ENCODE measurements at regions not wholly inside any gene's neighbourhood (a gene's known extent, or its start where the extent isn't known, plus 50 kb on each side); places are given as distances from the start of the nearest gene placed in this dataset.
"Not testable (repeated sequence)": the region's sequence is repeated elsewhere in the genome, so short reads cannot be mapped to it uniquely, and the experiment has no call there.

DNA sequence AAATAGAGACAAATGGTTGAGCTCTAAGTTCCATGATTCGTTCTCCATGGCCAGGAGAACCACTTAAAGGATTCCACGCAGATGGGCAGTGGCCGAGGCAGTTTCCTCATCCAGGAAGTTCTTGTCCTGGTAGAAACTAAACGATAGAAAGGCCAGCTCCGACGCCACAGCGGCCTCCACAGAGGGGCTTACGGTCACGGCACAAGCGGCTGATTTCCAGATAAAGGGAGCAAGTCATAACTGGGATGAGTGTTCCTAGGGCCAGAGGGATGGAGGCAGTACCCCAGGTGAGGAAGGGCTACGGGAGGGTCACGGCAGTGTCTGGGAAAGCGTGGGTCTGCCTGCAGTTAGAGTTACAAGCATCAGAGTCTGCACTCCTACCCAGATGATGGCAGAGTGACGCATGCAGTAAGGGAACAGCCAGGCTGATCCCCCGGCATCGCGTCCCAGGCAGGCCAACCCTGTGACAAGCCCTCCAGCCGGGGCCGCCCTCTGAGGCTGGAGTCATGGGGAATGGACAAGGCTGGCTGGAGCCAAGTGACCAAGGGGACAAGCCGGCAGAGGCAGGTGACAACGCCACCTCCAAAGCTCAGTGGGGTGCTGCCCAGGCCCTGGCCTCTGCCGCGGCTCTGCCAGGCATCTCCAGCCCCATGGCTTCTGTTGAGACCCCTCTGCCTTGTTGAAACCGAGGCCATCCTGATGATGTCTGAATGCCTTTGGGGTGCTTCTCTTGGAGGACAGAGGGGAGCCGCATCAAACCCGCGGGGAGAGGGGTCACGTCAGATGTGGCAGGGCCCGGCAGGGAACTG lies 475.1 kb downstream of the BRD1 start:
- DNase-seq (ENCODE audit: low read depth, low spot score): no peak

DNA sequence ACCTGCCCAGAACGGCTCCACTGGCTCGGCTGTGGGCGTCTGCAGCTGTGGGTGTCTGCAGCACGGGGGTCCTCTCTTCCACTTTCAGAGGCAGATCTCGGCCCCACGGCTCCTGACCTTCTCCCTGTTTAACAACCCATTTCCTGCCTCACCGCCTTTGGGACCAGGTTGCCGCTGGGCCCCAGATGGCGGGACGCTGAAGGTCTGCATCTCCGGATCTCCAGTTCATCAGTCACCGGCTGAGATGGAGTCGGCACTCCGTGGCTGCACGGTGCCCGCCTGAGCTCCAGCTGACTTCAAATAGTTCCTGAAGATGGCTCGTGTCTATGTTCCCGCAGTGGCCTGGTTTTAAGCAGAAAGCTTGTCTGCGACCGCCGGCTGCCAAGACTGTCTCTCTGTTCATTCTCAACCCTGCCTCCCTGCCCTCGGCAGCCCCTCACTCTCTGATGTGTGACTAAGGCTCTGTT lies 475.9 kb downstream of the BRD1 start:
- DNase-seq (ENCODE audit: low read depth, low spot score): no peak

DNA sequence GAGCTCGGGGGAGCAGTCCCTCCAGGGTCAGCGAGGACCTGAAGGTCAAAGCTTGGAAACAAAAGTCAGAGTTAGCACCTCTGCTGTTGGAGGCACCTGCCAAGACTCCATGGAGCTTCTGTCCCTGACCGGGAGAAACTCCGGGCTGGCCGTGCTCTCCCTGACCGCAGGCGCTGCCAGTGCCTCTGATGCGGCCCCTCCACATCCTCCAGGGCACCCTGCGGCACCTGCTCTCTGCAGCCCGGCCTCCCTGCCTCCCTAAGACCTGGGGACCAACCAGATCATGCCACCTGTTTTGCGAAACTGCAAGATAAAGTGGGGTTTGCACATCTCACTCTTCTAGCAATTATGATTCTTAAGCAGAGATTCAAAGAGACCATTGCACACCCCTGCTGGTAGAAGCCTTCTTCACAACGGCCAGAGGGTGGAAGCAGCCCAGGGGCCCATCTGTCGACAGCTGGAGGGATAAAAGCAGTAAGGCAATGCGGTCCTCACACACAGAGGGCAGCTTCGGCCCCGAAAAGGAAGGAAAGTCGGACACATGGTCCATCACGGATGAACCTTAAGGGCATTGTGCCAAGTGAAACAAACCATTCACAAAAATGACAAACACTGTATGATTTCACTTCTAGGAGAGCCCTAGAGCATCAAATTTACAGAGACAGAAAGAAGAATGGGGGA lies 477.1 kb downstream of the BRD1 start:
- no peak for DNase-seq (ENCODE audit: low read depth, low spot score)

DNA sequence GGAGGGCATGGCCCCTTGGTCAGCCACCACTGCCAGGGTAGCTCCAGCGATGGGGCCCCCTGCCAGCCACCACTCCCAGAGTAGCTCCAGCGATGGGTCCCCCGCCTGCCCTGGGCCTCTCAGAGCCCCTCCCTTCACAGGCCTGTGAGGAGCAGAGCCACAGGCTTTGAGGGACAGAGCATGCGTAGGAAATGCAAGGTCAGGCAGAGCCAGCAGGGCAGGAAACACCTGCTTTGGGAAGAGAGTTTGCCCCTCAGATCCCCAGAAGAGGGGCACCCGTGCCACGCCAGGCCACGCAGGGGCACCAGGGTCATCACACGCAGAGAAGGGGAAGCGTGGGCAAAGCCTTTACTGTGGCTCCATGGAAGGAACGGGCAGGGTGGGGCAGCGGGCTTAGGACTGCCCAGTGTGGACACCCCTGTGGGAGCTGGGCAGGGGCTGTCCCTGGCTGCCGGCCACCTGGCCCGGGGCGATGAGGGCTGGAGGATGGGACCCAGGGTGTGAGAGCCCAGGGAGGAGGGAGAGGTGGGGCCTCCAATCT lies 477.8 kb downstream of the BRD1 start:
- DNase-seq (ENCODE audit: low read depth, low spot score): no peak

DNA sequence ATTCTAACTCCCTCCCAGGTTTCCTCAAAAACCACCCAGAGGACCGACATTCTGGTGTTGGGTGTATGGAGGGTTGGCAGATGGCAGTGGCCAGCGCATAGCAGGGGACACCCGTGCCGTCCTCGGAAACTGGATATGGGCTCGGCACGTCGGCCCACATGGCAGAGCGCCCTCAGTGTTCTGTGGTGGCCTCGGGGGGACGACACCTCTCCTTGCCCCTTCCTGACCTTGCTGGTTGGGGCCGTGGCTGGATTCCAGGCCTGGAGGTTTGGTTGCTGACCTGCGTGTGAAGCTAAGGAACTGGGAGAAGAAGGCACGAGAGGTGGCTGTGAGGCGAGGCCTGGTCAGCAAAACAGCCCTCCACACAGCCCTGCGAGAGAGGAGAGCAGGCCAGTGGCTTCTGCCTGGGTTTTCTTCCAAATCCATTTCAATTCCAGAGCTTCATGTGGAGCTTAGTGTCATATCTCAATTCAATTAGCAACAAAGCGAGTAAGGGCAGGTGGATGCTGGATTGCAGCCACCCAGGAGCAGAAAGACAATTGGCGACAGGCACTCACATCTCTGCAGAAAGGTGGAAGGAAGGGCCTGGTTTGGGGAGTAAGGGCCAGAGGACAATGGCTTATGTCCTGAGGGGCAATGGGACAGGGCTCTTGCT lies 478.4 kb downstream of the BRD1 start:
- DNase-seq (ENCODE audit: low read depth, low spot score): no peak

DNA sequence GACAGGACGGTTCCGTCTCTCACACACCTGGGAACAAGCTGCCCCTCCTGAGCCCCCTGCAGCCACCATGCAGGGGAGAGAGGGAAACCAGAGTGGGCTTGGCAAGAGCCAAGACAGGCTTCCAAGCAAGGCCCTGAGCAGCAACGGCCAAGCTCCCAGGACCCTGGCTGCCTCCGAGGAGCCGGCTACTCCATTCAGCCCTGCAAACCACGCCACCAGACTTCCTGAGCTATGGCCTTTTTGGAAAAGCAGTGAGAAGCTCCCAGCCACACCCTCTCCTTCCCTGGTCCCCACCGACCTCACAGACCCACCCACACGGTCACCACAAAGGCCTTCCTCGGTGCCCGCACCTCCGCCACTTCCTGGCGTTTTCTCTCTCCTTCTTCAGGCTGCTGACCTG lies 479.0 kb downstream of the BRD1 start:
- DNase-seq (ENCODE audit: low read depth, low spot score): no peak

DNA sequence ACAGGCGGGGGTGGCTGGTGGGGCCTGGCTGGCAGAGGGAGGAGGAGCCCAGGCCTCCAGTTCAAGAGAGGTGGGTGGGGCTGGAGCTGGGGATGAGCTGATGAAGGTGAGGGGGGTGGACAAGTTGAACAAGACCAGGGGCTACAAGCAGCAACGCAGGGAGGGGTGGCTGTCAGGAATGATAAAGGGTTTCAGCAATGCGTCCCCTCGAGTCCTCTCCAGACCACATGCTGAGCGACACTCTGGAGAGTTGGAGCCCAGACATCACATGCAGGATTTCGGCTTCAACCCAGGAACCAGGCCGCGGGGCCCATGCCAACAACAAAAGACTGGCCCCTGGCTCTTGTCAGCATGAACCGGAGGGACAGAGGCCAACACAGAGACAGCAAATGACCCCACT lies 480.3 kb downstream of the BRD1 start:
- DNase-seq (ENCODE audit: low read depth, low spot score): no peak

DNA sequence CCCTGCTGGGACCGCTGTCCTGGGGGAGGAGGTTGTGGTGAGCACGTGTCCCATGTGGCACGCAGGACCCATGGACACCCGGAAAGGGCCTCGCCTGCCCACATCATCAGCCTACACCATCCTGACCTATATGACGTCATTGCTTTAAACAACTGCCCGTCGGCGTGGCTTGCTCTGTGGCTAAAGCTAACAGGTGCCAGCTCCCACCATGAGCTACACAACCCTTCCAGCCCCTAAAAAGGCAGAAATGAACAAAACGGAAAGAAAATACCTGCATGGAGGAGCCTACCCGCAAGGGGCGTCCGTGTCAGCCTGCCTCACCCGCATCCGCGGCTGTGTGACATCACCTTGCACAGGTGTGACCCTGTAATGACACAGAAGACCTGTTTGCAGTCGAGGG lies 481.8 kb downstream of the BRD1 start:
- no peak for DNase-seq (ENCODE audit: low read depth, low spot score)

DNA sequence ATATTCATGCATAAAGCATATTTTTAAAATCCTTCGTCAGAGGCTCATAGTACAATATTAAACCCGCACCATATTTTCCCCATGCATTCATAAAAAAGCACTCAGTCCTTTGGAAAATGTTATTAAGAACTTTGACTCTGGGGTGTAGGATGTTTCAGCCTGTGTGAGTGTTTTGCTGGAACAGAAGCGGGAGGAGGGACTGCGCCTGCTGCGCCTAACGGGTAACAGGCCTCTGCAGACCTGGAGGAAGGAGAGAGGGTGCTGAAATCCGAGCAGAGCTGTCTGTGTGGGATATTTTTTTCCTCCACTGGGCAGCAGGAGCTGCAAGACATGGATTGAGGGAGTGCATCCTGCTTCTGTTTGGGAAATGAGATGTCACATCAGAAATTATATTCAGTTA lies 483.0 kb downstream of the BRD1 start:
- DNase-seq (ENCODE audit: low read depth, low spot score): no peak

DNA sequence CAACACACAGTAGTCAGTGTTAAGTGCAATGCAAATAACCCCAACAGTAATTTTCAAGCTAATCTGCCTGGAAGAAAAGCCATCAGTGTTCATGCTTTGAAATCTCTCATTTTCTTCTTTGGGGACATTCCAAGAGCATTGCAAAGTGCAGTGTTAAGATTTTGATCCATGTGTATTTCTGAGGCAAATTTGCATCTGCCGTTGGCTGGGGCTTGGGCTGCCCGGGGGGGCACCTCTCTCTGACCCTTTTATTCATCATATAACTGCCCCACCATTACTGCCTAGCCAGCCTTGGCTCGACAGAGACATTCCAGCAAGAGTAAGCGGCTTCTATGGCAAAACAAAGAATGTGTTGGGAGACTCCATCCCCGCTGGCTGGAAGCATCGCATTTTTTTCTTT lies 483.5 kb downstream of the BRD1 start:
- DNase-seq (ENCODE audit: low read depth, low spot score): no peak

DNA sequence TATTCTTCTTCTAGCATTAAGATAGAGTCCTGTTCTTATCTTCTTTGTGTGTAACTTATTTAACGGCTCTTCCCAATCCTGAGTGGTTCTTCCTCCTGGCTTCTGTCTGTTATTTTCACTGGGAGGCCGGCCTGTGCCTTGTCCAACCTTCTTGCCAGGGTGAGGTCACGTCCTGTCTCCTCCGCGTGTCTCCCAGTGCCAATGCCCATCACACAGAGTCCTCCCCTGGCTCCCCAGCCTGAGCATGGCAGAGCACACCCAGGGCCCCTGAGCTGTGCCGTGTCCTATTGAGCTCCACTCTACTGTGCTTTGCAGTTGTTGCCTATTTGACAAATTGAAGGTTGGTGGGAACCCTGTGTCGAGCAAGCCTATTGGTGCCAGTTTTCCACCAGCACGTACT lies 487.3 kb downstream of the BRD1 start:
- no peak for DNase-seq (ENCODE audit: low read depth, low spot score)

DNA sequence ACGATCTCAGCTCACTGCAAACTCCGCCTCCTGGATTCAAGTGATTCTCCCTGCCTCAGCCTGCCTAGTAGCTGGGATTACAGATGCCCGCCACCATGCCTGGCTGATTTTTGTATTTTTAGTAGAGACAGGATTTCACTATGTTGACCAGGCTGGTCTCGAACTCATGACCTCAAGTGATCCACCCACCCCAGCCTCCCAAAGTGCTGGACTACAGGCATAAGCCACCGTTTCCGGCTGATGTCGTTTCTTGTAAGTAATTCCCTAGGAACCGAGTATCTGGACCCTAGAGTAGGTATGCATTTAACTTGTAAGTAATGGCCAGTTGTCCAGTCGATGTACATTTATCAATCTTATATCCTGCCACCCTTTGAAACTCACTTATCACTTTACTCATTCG lies 491.2 kb downstream of the BRD1 start:
- not testable (repeated sequence) for DNase-seq (ENCODE audit: low read depth, low spot score)

DNA sequence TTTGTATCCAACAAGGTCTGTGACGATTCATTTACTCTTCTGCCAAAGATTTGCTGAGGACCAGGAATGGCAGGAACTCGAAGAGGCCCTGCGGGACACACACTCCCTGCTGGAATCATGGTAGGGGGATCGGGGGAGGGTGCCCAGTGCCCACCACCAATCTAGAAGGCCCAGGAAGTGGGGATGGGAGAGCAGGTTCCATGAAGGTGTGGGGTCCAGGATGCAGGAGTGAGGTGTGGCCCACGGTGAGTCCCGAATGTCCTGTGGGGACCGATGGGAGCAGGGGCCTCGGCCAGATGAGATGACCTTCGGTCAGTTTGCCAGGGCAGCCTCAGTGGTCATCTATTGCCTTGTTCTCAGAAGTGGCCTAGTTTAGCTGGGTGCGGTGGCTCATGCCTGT lies 492.7 kb downstream of the BRD1 start:
- no peak for DNase-seq (ENCODE audit: low read depth, low spot score)

DNA sequence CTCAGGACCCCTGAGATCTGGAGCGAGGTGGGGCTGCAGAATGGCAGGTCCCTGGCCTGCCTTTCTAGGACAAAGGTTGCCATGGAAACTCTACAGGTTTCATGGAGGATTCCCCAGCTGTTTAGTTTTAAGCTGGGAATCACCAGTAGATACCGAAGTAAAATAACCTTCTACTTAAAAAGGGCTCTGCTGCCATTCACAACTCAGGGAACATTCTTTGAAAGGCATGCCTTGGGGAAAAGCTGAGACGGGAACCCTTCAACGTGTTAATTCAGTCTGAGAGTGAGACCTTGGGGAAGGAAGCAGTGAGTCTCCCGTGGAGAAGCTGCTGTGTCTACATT lies 493.3 kb downstream of the BRD1 start:
- DNase-seq (ENCODE audit: low read depth, low spot score): no peak

DNA sequence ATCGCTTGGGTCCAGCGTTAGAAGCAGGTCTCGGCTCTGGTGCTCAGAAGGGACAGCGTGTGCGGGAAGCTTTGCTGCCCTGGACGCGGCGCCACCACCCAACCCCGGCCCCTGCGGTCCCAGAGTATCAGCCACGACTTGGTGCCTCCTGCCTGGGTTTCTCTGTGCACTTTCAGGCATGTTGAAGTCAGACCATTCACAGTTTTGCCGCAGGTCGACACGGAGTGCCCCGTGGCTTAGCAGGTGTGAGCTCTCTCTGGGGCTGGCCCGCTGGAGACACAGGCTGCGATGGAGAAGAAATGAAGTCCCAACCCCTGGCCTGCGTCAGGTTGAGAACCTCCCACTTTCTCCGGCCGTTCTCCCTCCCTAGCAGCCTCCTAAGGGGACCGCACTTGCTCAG lies 494.5 kb downstream of the BRD1 start:
- no peak for DNase-seq (ENCODE audit: low read depth, low spot score)

DNA sequence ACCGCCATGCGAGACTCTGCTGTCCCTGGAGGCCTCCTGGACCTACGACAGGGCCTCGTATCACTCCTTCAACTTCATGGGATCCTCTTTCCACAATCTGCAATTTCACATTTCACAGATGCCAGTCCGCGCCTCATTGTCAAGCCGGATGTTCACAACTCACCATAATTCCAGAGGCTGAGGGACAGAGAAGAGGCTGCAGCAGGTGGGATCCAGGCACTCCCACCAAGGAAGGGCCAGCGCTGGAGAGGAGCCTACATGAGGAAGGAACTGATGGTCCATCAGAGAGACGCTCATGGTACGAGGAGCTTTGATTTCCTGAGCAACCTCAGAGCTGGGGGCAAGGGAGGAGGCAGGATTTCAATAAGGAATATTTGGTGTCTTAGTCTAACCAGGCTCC lies 495.0 kb downstream of the BRD1 start:
- no peak for DNase-seq (ENCODE audit: low read depth, low spot score)

DNA sequence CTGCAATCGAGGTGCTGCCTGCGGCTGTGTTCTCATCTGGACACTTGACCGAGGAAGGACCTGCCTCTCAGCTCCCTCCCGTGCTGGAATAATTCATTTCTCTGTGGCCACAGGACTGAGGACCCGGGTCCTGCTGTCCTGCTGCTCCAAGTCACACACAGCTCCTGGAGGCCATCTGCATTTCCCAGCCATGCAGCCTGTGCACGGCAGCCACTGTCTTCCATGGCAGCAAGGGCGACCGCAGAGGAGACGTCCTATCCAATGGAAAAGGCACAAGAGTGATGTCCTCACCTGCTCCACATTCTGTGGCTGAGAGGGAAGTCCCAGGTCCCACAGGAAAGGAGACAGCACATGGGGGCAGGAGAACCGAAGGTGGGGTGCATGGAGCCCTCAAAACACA lies 495.8 kb downstream of the BRD1 start:
- no peak for DNase-seq (ENCODE audit: low read depth, low spot score)

DNA sequence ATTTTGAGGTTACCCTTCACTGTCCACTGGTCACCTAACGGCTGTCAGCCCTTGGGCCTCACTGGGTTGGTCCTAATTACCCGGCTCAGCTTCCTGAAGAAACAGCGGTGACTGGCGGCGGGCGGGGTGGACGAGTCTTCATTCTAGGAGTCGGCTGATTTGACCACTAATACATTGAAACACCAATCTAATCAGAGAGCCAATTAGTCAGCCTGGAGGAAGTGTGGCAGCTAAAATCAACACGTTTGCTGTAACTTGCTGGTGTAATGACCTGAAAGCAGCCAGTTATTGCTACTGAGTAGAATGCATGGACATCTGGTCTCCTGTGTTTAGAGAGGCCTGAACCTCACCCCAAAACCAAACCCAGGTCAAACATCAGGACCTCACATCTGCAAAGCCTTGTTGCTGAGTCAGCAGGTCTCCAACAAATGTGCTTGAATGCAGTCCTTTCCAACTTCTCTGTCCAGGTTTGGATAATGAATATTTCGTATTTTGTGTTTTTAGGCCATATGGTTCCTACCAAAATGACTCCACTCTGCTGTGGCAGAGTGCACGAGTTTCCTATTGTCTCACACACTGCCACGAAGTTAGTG lies 496.4 kb downstream of the BRD1 start:
- no peak for DNase-seq (ENCODE audit: low read depth, low spot score)

DNA sequence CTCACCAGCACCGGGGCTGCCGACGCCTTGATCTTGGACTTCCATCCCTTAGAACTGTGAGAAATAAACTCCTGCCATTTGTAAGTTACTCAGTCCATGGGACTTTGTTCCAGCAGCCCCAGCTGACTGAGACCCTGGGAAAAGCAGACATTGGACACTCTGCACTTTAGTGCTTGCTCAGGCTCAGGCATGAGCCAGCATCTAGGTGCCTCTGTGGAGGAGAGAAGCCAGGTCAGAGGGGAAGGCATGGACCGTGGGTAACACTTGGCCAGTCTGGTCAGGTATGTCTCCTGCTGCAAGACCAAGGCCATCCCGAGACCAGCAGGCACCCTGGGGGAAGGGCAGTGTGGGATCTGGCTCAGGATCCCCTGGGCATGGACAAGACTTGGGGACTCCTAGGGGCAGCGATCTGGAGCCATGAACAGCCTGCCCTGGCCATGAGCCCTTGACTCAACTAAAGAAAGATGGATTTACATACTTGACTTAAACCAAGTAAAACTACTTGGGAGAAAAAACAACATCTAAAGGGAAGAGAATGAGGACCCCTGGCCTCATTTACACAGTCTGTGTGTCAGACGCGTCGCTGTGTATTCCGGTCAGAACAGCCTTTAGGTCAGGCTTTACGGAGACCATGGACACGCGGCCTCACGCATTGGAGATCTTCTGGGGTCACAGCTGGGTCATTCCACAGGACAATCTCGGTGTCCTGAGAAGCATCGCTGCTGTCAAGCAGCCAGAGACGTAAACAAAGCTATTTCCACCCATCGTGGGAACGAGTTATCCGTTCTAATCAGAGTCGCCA lies 497.1 kb downstream of the BRD1 start:
- DNase-seq (ENCODE audit: low read depth, low spot score): no peak

DNA sequence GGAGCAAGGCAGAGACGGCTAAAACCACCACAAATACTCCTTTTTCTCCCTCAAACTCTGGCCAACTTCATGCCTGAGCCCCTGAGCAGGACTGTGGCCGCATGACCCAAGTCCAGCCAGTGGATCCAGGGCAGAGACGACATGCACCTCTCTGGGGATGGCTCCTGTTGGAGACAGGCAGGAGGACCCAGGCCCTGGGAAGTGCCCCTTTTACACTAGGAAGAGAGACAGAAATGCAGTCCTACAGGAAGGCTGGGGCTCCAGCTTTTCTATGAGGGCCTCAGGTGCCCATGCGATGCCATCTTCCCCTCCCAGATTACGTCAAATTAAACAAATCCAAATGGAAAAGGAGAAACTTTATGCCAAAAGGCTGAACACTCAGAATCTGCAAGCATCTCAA lies 498.0 kb downstream of the BRD1 start:
- no peak for DNase-seq (ENCODE audit: low read depth, low spot score)

DNA sequence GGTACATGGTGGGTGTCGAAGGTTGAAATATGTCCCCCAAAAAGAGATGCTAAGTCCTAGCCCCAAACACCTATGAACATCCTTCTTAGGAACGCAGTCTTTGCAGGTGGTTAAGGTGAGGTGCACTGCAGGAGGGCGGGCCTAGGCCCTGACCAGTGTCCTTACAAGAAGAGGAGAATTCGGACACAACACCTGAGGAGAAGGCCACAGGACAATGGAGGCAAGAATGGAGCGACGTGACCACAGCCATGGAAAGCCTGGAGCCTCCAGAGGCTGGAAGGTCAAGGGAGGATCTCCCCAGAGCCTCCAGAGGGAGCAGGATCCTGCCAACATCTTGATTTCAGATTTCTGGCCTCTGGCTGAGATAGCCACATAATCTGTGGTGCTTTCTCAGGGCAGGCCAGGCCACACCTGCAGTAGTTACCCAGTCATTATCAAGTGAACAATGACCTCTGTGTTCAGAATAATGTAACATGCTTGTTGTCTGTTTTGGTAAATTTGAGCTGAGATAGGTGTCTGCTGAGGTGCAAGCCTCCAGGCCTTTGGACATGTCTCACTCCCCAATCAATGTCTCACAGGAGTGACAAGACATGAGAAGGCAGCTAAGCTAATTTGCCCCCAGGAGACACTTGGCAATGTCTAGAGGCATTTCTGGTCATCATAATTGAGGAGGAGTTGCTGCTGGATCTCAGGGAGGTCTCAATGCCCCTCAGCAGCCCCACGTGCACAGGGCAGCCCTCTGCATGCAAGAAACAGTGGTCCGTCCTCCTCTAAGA lies 498.9 kb downstream of the BRD1 start:
- DNase-seq (ENCODE audit: low read depth, low spot score): no peak
